PC-3 (cell line): ENCODE measurements at regions not wholly inside any gene's neighbourhood (a gene's known extent, or its start where the extent isn't known, plus 50 kb on each side); places are given as distances from the start of the nearest gene placed in this dataset.

Experiments used
- ATAC-seq: fragments of 200-7000 bp; cut with Tn5 transposase; 2 replicates; pipeline ENCODE4 v1.9.1; 2020; ENCODE audit warnings: mild to moderate bottlenecking, moderate library complexity
- BruUV-seq: library from RNA; stranded (reverse); fragments of 400-500 nt; replicated peaks from 2 replicates; lab custom pipeline; 2021; lab: Mats Ljungman, UMichigan
- CTCF ChIA-PET: fragments of 300-600 bp; sonication (Branson Sonifier 250); formaldehyde crosslinking; loops from one replicate; lab custom pipeline; 2022; ENCODE audit warnings: antibody characterized with exemption; lab: Charles Lee
- POLR2A ChIA-PET: fragments of 300-600 bp; sonication (Branson Sonifier 250); formaldehyde crosslinking; loops from one replicate; lab custom pipeline; 2022; ENCODE audit warnings: antibody characterized with exemption; ENCODE audit not compliant: unreplicated experiment; lab: Charles Lee
- DNase-seq: peaks from one replicate; pipeline ENCODE4 v3.0.0-alpha.2; 2015
- H2AFZ ChIP-seq: fragments of 300-600 bp; sonication (generic); 2 replicates; pipeline ENCODE4 v1.6.0; 2016; ENCODE audit warnings: antibody characterized with exemption, low read length
- H3F3A ChIP-seq: fragments of 300-600 bp; sonication (generic); one replicate; pipeline ENCODE4 v1.6.0; 2017; ENCODE audit warnings: antibody characterized with exemption, low read length, control low read depth, mild to moderate bottlenecking; ENCODE audit not compliant: unreplicated experiment
- H3K27ac ChIP-seq: fragments of 300-600 bp; sonication (generic); 2 replicates; pipeline ENCODE4 v1.5.1; 2016; ENCODE audit warnings: mild to moderate bottlenecking, low read length
- H3K27me3 ChIP-seq: fragments of 300-600 bp; sonication (generic); 2 replicates; pipeline ENCODE4 v1.6.1; 2016; ENCODE audit warnings: low read length, mixed read lengths
- H3K36me3 ChIP-seq: fragments of 300-600 bp; sonication (generic); 2 replicates; pipeline ENCODE4 v1.6.1; 2016; ENCODE audit warnings: low read depth, mixed run types, low read length, mixed read lengths
- H3K4me1 ChIP-seq: fragments of 300-600 bp; sonication (generic); 2 replicates; pipeline ENCODE4 v1.5.1; 2016; ENCODE audit warnings: low read length; ENCODE audit not compliant: insufficient read depth
- H3K4me2 ChIP-seq: fragments of 300-600 bp; sonication (generic); 2 replicates; pipeline ENCODE4 v1.6.0; 2016; ENCODE audit warnings: low read length
- H3K4me3 ChIP-seq: fragments of 300-600 bp; sonication (generic); 2 replicates; pipeline ENCODE4 v1.5.1; 2016; ENCODE audit warnings: mild to moderate bottlenecking, low read length, mixed read lengths
- H3K79me2 ChIP-seq: fragments of 300-600 bp; sonication (generic); 2 replicates; pipeline ENCODE4 v1.6.1; 2017; ENCODE audit warnings: low read length, mixed read lengths
- H3K9ac ChIP-seq: fragments of 300-600 bp; sonication (generic); 2 replicates; pipeline ENCODE4 v1.6.0; 2016; ENCODE audit warnings: mild to moderate bottlenecking, low read length
- H3K9me2 ChIP-seq: fragments of 300-600 bp; sonication (generic); replicated peaks from 2 replicates; pipeline ENCODE4 v1.6.1; 2016; ENCODE audit warnings: mixed run types, low read length, mixed read lengths
- H3K9me3 ChIP-seq: fragments of 300-600 bp; sonication (generic); 2 replicates; pipeline ENCODE4 v1.6.1; 2016; ENCODE audit warnings: low read length, mixed read lengths
- H4K20me1 ChIP-seq: fragments of 300-600 bp; sonication (generic); 2 replicates; pipeline ENCODE4 v1.6.1; 2016; ENCODE audit warnings: low read length, mixed read lengths
- EZH2 ChIP-seq: fragments of 300-600 bp; sonication (generic); IDR thresholded peaks from one replicate; pipeline ENCODE4 v1.6.1; 2017; ENCODE audit warnings: antibody characterized with exemption, mild to moderate bottlenecking, low read length; ENCODE audit not compliant: unreplicated experiment
- EZH2phosphoT487 ChIP-seq: fragments of 300-600 bp; sonication (generic); IDR thresholded peaks from 2 replicates; pipeline ENCODE4 v1.6.1; 2018; ENCODE audit warnings: mild to moderate bottlenecking, antibody characterized with exemption, low read length, borderline replicate concordance
- intact Hi-C: fragments of 100-400 bp; cut with micrococcal nuclease; formaldehyde crosslinking; loops from 2 replicates; pipeline ENCODE4 v1.9.0; 2023
- TF ChIP-seq, protein P1 (sequence below): fragments of 300-600 bp; sonication (generic); conservative IDR thresholded peaks from 2 replicates; pipeline ENCODE4 v1.5.1; 2017; ENCODE audit warnings: antibody characterized with exemption, low read depth, mild to moderate bottlenecking, low read length

DNA sequence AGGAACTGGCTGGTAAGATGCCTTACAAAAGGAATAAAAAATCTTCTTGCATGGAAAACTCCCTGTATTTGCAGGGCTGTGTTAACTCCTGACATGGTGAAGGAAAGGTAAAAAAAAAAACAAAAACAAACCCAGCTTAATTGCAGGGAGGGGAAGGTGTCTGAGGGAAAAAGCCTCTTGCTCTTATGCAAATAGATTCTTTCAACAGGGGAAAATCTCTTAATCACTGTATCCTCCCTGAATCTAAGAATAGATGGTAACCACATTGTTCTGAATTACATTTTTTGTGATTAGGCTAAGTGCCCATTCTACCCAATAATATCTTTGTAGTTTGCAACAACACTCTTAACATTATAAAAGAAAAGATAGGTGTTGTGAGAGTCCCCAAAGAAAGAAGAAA is 172.6 kb downstream of the RBM46 start:
- Histone ChIP-seq H3K36me3 (no peaks in the 10 kb centered on the region), H3K27me3 (no peaks in the 10 kb centered on the region), H3K4me3 (no peak overlapping the region), H3K9me2 (no peaks in the 10 kb centered on the region), H4K20me1 (no peaks in the 10 kb centered on the region), H3K4me2 (no peak overlapping the region), H3K27ac (no peak overlapping the region), H3K9ac (no peak overlapping the region), H3K9me3 (no peaks in the 10 kb centered on the region), H3K79me2 (no peaks in the 10 kb centered on the region), H2AFZ (no peak overlapping the region), H3K4me1 (peaks cover 5% of the 10 kb centered on the region; the same call in 1 of the 2 replicates), H3F3A (no peaks in the 10 kb centered on the region)
- TF ChIP-seq, protein P1, sequence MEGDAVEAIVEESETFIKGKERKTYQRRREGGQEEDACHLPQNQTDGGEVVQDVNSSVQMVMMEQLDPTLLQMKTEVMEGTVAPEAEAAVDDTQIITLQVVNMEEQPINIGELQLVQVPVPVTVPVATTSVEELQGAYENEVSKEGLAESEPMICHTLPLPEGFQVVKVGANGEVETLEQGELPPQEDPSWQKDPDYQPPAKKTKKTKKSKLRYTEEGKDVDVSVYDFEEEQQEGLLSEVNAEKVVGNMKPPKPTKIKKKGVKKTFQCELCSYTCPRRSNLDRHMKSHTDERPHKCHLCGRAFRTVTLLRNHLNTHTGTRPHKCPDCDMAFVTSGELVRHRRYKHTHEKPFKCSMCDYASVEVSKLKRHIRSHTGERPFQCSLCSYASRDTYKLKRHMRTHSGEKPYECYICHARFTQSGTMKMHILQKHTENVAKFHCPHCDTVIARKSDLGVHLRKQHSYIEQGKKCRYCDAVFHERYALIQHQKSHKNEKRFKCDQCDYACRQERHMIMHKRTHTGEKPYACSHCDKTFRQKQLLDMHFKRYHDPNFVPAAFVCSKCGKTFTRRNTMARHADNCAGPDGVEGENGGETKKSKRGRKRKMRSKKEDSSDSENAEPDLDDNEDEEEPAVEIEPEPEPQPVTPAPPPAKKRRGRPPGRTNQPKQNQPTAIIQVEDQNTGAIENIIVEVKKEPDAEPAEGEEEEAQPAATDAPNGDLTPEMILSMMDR: no peak
- TF ChIP-seq EZH2 (no peak), EZH2phosphoT487 (no peak)
- ChIA-PET POLR2A (no interaction called here), CTCF (no interaction called here)
- ATAC-seq (no peak), DNase-seq (no peak)
- no TSS peak for BruUV-seq
- intact Hi-C loops: no loop called here

DNA sequence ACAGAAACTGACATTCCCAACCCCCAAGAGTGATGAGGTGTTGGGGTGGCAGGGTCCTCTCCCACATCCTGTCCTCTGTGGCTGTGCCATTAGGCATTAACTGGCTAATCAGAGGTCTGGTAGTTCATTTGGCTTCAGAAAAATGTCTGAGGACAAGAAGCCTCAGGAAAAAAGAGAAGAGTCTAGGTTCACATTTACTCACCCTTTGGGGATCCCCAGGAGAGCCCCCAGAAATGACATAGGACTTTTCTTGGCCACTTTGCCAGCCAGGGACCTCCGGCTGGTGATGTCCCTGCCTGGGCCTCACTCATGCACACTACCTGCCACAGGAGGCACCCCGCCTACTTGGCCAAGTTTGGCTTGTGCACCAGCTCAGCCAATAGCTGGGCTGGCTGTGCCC is 173.0 kb downstream of the RBM46 start:
- ChIA-PET CTCF (no interaction called here), POLR2A (no interaction called here)
- Histone ChIP-seq H3K9ac (no peak overlapping the region), H3K79me2 (no peaks in the 10 kb centered on the region), H3F3A (no peaks in the 10 kb centered on the region), H3K27me3 (no peaks in the 10 kb centered on the region), H3K4me2 (no peak overlapping the region), H3K9me3 (no peaks in the 10 kb centered on the region), H3K4me1 (peaks cover 9% of the 10 kb centered on the region; the same call in 1 of the 2 replicates), H3K9me2 (no peaks in the 10 kb centered on the region), H3K4me3 (no peak overlapping the region), H3K27ac (no peak overlapping the region), H2AFZ (no peak overlapping the region), H3K36me3 (no peaks in the 10 kb centered on the region), H4K20me1 (no peaks in the 10 kb centered on the region)
- DNase-seq (no peak), ATAC-seq (no peak)
- no TSS peak for BruUV-seq
- intact Hi-C loops: no loop called here
- TF ChIP-seq EZH2phosphoT487 (no peak), EZH2 (no peak)
- TF ChIP-seq, protein P1: no peak

DNA sequence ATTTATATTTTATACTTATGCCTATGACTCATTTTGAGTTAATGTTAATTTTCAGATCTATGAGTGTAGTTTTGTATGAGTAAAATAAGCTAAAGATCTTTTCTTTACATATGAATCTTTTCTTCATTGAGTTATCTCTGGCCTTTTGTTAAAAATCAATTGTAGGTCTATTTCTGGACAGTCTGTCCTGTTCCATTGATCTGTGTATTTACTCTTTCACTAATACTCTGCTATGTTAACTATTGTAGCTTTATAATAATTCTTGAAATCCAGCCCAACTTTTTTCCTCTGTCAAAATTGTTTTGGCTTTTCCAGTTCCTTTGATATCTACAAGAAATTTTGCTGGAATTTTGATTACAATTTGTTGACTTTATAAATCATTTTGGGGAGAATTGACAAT is 177.0 kb downstream of the RBM46 start:
- Histone ChIP-seq H3K36me3 (no peaks in the 10 kb centered on the region), H3F3A (no peaks in the 10 kb centered on the region), H3K27ac (no peak overlapping the region), H3K9ac (no peak overlapping the region), H3K9me3 (no peaks in the 10 kb centered on the region), H3K27me3 (no peaks in the 10 kb centered on the region), H2AFZ (no peak overlapping the region), H3K4me2 (no peak overlapping the region), H3K79me2 (no peaks in the 10 kb centered on the region), H3K9me2 (no peaks in the 10 kb centered on the region), H3K4me1 (peaks cover 10% of the 10 kb centered on the region; the same call in 1 of the 2 replicates), H3K4me3 (no peak overlapping the region), H4K20me1 (no peaks in the 10 kb centered on the region)
- intact Hi-C loops: no loop called here
- CTCF ChIA-PET: no interaction called here
- TF ChIP-seq, protein P1: no peak
- TF ChIP-seq EZH2 (no peak), EZH2phosphoT487 (no peak)
- BruUV-seq: no TSS peak
- POLR2A ChIA-PET: interaction anchor here (0.6 kb wide), 1 partner anchor 8 kb away, joined by 5 read pairs; no protein-coding TSS in a partner anchor
- no peak for ATAC-seq
- no peak for DNase-seq
